ENCODE measurements at regions not wholly inside any gene's neighbourhood (a gene's known extent, or its start where the extent isn't known, plus 50 kb on each side); places are given as distances from the start of the nearest gene placed in this dataset.
"Not testable (repeated sequence)": the region's sequence is repeated elsewhere in the genome, so short reads cannot be mapped to it uniquely, and the experiment has no call there.

GRCh38 chr6:115750292-115750691 is 310.4 kb downstream of the FRK start:
- no peak overlapping the region for H3K27ac ChIP-seq
- DNase-seq: no peak
- no peak for TF ChIP-seq CTCF (IDR thresholded peaks at IDR 0.05; ENCODE audit: low read depth, low read length)
- no peak overlapping the region for H3K4me3 ChIP-seq (ENCODE audit: low read depth, low read length)
- H3K27me3 ChIP-seq (ENCODE audit: insufficient read depth, low read depth, severe bottlenecking): no peaks in the 10 kb centered on the region
- peaks cover 3% of the 10 kb centered on the region for H3K9me3 ChIP-seq (ENCODE audit: severe bottlenecking)
- H3K36me3 ChIP-seq: no peaks in the 10 kb centered on the region

- no peak for TF ChIP-seq CTCF (IDR thresholded peaks at IDR 0.05; ENCODE audit: low read depth, low read length)
- H3K36me3 ChIP-seq: no peaks in the 10 kb centered on the region
- no peaks in the 10 kb centered on the region for H3K27me3 ChIP-seq (ENCODE audit: insufficient read depth, low read depth, severe bottlenecking)
- H3K27ac ChIP-seq: no peak overlapping the region
- H3K4me3 ChIP-seq (ENCODE audit: low read depth, low read length): no peak overlapping the region
- H3K9me3 ChIP-seq (ENCODE audit: severe bottlenecking): peaks cover 3% of the 10 kb centered on the region
- DNase-seq: no peak
Observed at GRCh38 chr6:115747719-115748118, 313.0 kb downstream of the FRK start.

DNA sequence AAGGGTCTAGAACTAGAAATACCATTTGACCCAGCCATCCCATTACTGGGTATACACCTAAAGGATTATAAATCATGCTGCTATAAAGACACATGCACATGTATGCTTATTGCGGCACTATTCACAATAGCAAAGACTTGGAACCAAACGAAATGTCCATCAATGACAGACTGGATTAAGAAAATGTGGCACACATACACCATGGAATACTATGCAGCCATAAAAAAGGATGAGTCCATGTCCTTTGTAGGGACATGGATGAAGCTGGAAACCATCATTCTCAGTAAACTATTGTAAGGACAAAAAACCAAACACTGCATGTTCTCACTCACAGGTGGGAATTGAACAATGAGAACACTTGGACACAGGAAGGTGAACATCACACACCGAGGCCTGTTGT is 314.1 kb downstream of the FRK start:
- H3K27me3 ChIP-seq (ENCODE audit: insufficient read depth, low read depth, severe bottlenecking); H3K27ac ChIP-seq; H3K36me3 ChIP-seq; DNase-seq; H3K9me3 ChIP-seq (ENCODE audit: severe bottlenecking); H3K4me3 ChIP-seq (ENCODE audit: low read depth, low read length): not testable (repeated sequence)

GRCh38 chr6:115740907-115741306 is 319.8 kb downstream of the FRK start:
- no peak for TF ChIP-seq CTCF (IDR thresholded peaks at IDR 0.05; ENCODE audit: low read depth, low read length)
- peaks cover 15% of the 10 kb centered on the region for H3K9me3 ChIP-seq (ENCODE audit: severe bottlenecking)
- H3K4me3 ChIP-seq (ENCODE audit: low read depth, low read length): no peak overlapping the region
- no peak for DNase-seq
- H3K27me3 ChIP-seq (ENCODE audit: insufficient read depth, low read depth, severe bottlenecking): no peaks in the 10 kb centered on the region
- no peaks in the 10 kb centered on the region for H3K36me3 ChIP-seq
- H3K27ac ChIP-seq: no peak overlapping the region

DNA sequence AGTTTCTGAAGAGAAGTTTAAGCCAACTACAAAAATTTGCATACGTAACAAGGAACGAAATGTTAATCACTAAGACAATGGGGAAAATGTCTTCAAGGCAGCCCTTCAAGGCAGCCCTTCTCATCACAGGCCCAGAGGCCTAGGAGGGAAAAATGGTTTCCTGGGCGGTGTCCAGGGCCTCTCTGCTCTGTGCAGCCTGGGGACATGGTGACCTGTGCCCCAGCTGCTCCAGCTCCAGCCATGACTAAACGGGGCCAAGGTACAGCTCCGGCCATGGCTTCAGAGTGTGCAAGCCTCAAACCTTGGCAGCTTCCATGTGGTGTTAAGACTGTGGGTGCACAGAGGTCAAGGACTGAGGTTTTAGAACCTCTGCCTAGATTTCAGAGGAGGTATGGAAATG is 325.1 kb downstream of the FRK start:
- no peak for TF ChIP-seq CTCF (IDR thresholded peaks at IDR 0.05; ENCODE audit: low read depth, low read length)

GRCh38 chr6:115733426-115733825 is 327.3 kb downstream of the FRK start:
- peak; percentile 53 for DNase-seq
- TF ChIP-seq CTCF (IDR thresholded peaks at IDR 0.05; ENCODE audit: low read depth, low read length): no peak
- Histone ChIP-seq H3K4me3 (ENCODE audit: low read depth, low read length) (no peak overlapping the region), H3K27me3 (ENCODE audit: insufficient read depth, low read depth, severe bottlenecking) (no peaks in the 10 kb centered on the region), H3K27ac (peak overlapping the region; percentile 74), H3K9me3 (ENCODE audit: severe bottlenecking) (peaks cover 22% of the 10 kb centered on the region), H3K36me3 (no peaks in the 10 kb centered on the region; the same call in 1 of the 2 replicates)

More for the DNA sequence above, 325.1 kb downstream of the FRK start:
- Histone ChIP-seq H3K4me3 (ENCODE audit: low read depth, low read length) (no peak overlapping the region), H3K9me3 (ENCODE audit: severe bottlenecking) (peaks cover 22% of the 10 kb centered on the region), H3K36me3 (no peaks in the 10 kb centered on the region; the same call in 1 of the 2 replicates), H3K27ac (peak overlapping the region; percentile 74; the same call in 1 of the 2 replicates), H3K27me3 (ENCODE audit: insufficient read depth, low read depth, severe bottlenecking) (no peaks in the 10 kb centered on the region)
- DNase-seq: no peak

All from WERI-Rb-1 (cell line).